ENCODE measurements at regions not wholly inside any gene's neighbourhood (a gene's known extent, or its start where the extent isn't known, plus 50 kb on each side); places are given as distances from the start of the nearest gene placed in this dataset.

- TF ChIP-seq CTCF (IDR thresholded peaks at IDR 0.05 in 4 of 5, conservative IDR thresholded peaks at IDR 0.05 in 1 of 5) (no peak), POLR2A (IDR thresholded peaks at IDR 0.05) (no peak)
Measured at GRCh38 chr2:176856683-176857082, 355.9 kb upstream of the HNRNPA3 start.
